Caco-2 (cell line): ENCODE measurements at regions not wholly inside any gene's neighbourhood (a gene's known extent, or its start where the extent isn't known, plus 50 kb on each side); places are given as distances from the start of the nearest gene placed in this dataset.

ENCODE experiments used
- BruUV-seq: library from RNA; stranded (reverse); fragments of 400-500 nt; replicated peaks from 2 replicates; lab custom pipeline; 2021; lab: Mats Ljungman, UMichigan
- CTCF ChIA-PET: fragments of 300-600 bp; sonication (Branson Sonifier 250); formaldehyde crosslinking; loops from one replicate; lab custom pipeline; 2022; ENCODE audit warnings: antibody characterized with exemption; lab: Charles Lee
- POLR2A ChIA-PET: fragments of 300-600 bp; sonication (Branson Sonifier 250); formaldehyde crosslinking; loops from one replicate; lab custom pipeline; 2022; ENCODE audit warnings: antibody characterized with exemption; lab: Charles Lee
- DNase-seq, 2 experiments: peaks; one replicate each; pipeline versions ENCODE4 v3.0.0 to v3.0.0-alpha.2; 2020 to 2022
- H3K27me3 ChIP-seq: replicated peaks from 2 replicates; pipeline ENCODE4 v1.6.0; 2011; ENCODE audit warnings: low read length; ENCODE audit not compliant: control insufficient read depth, insufficient read depth
- H3K36me3 ChIP-seq: 2 replicates; pipeline ENCODE4 v1.5.1; 2011; ENCODE audit warnings: low read length; ENCODE audit not compliant: control insufficient read depth, insufficient read depth
- H3K4me1 ChIP-seq: fragments of 250-450 bp; sonication (Bioruptor Pico); 2 replicates; pipeline ENCODE4 v1.5.1; 2020; ENCODE audit warnings: mild to moderate bottlenecking
- H3K4me3 ChIP-seq: 2 replicates; pipeline ENCODE4 v1.5.1; 2011; ENCODE audit warnings: low read depth, mild to moderate bottlenecking, control low read depth, low read length
- H3K9me3 ChIP-seq: fragments of 250-450 bp; sonication (Bioruptor Pico); 2 replicates; pipeline ENCODE4 v1.5.1; 2020; ENCODE audit warnings: mild to moderate bottlenecking, moderate library complexity
- H3K27ac Mint-ChIP-seq: one replicate; pipeline ENCODE4 v1.8.0; 2022; ENCODE audit warnings: mixed read lengths; ENCODE audit not compliant: unreplicated experiment
- H3K27me3 Mint-ChIP-seq: one replicate; pipeline ENCODE4 v1.8.0; 2022; ENCODE audit warnings: mixed read lengths; ENCODE audit not compliant: insufficient read depth, unreplicated experiment
- H3K36me3 Mint-ChIP-seq: one replicate; pipeline ENCODE4 v1.8.0; 2022; ENCODE audit warnings: mild to moderate bottlenecking, mixed read lengths; ENCODE audit not compliant: insufficient read depth, unreplicated experiment
- H3K4me1 Mint-ChIP-seq: one replicate; pipeline ENCODE4 v1.8.0; 2022; ENCODE audit warnings: low read depth, mixed read lengths; ENCODE audit not compliant: unreplicated experiment
- H3K4me3 Mint-ChIP-seq: one replicate; pipeline ENCODE4 v1.8.0; 2022; ENCODE audit warnings: mild to moderate bottlenecking, moderate library complexity, mixed read lengths; ENCODE audit not compliant: unreplicated experiment
- H3K9me3 Mint-ChIP-seq: one replicate; pipeline ENCODE4 v1.8.0; 2022; ENCODE audit warnings: mixed read lengths; ENCODE audit not compliant: unreplicated experiment
- CTCF ChIP-seq, 2 experiments: fragments of 200-600 bp in 1 of 2; IDR thresholded peaks; 1 replicate in 1 of 2; 2 replicates in 1 of 2; pipeline versions ENCODE4 v1.5.1 to v1.8.0; 2011 to 2022; ENCODE audit warnings: antibody characterized with exemption in 1 of 2, control low read depth in 1 of 2, inconsistent platforms in 1 of 2, low read depth in 1 of 2, low read length in 1 of 2, mild to moderate bottlenecking in 1 of 2, moderate library complexity in 1 of 2; ENCODE audit not compliant: insufficient read depth in 1 of 2, severe bottlenecking in 1 of 2, unreplicated experiment in 1 of 2
- intact Hi-C: fragments of 100-400 bp; cut with micrococcal nuclease; formaldehyde crosslinking; loops from one replicate; pipeline ENCODE4 v1.10.0; 2022; ENCODE audit not compliant: unreplicated experiment

- Mint-ChIP-seq H3K27me3 (peaks cover 8% of the 10 kb centered on the region), H3K4me3 (no peak overlapping the region), H3K9me3 (peaks cover 10% of the 10 kb centered on the region), H3K27ac (no peak overlapping the region), H3K4me1 (no peaks in the 10 kb centered on the region), H3K36me3 (no peaks in the 10 kb centered on the region)
- intact Hi-C loops: no loop called here
- no TSS peak for BruUV-seq
- CTCF ChIA-PET: no interaction called here
- DNase-seq: no peak
- no peaks in the 10 kb centered on the region for H3K27me3 ChIP-seq
- H3K4me3 ChIP-seq: no peak overlapping the region
- no peaks in the 10 kb centered on the region for H3K36me3 ChIP-seq
- H3K9me3 ChIP-seq: no peaks in the 10 kb centered on the region
- POLR2A ChIA-PET: no interaction called here
- no peaks in the 10 kb centered on the region for H3K4me1 ChIP-seq
- no peak for TF ChIP-seq CTCF (IDR thresholded peaks at IDR 0.05; ENCODE audit: insufficient read depth in 1 of 2, low read depth in 1 of 2, low read length in 1 of 2, severe bottlenecking in 1 of 2, unreplicated experiment in 1 of 2)
These were observed 285.9 kb upstream of the VEPH1 start for GRCh38 chr3:157789162-157789561.

GRCh38 chr3:157786618-157787017, 283.4 kb upstream of the VEPH1 start:
- intact Hi-C loops: no loop called here
- Mint-ChIP-seq H3K4me3 (no peak overlapping the region), H3K9me3 (peaks cover 10% of the 10 kb centered on the region), H3K27me3 (peaks cover 8% of the 10 kb centered on the region), H3K36me3 (no peaks in the 10 kb centered on the region), H3K4me1 (no peaks in the 10 kb centered on the region), H3K27ac (no peak overlapping the region)
- CTCF ChIA-PET: no interaction called here
- TF ChIP-seq CTCF (IDR thresholded peaks at IDR 0.05; ENCODE audit: insufficient read depth in 1 of 2, low read depth in 1 of 2, low read length in 1 of 2, severe bottlenecking in 1 of 2, unreplicated experiment in 1 of 2): no peak
- no peaks in the 10 kb centered on the region for H3K4me1 ChIP-seq
- no peak for DNase-seq
- H3K9me3 ChIP-seq: no peaks in the 10 kb centered on the region
- H3K27me3 ChIP-seq: no peaks in the 10 kb centered on the region
- no peak overlapping the region for H3K4me3 ChIP-seq
- BruUV-seq: no TSS peak
- H3K36me3 ChIP-seq: no peaks in the 10 kb centered on the region
- POLR2A ChIA-PET: no interaction called here

GRCh38 chr3:157786211-157786610, 283.0 kb upstream of the VEPH1 start:
- H3K4me3 ChIP-seq: no peak overlapping the region
- Mint-ChIP-seq H3K4me3 (no peak overlapping the region), H3K27me3 (peaks cover 8% of the 10 kb centered on the region), H3K27ac (no peak overlapping the region), H3K36me3 (no peaks in the 10 kb centered on the region), H3K4me1 (no peaks in the 10 kb centered on the region), H3K9me3 (peaks cover 10% of the 10 kb centered on the region)
- H3K27me3 ChIP-seq: no peaks in the 10 kb centered on the region
- TF ChIP-seq CTCF (IDR thresholded peaks at IDR 0.05; ENCODE audit: insufficient read depth in 1 of 2, low read depth in 1 of 2, low read length in 1 of 2, severe bottlenecking in 1 of 2, unreplicated experiment in 1 of 2): no peak
- POLR2A ChIA-PET: no interaction called here
- no peak for DNase-seq
- no TSS peak for BruUV-seq
- CTCF ChIA-PET: no interaction called here
- intact Hi-C loops: no loop called here
- H3K4me1 ChIP-seq: no peaks in the 10 kb centered on the region
- H3K36me3 ChIP-seq: no peaks in the 10 kb centered on the region
- H3K9me3 ChIP-seq: no peaks in the 10 kb centered on the region
